ENCODE measurements at regions not wholly inside any gene's neighbourhood (a gene's known extent, or its start where the extent isn't known, plus 50 kb on each side); places are given as distances from the start of the nearest gene placed in this dataset.
"Not testable (repeated sequence)": the region's sequence is repeated elsewhere in the genome, so short reads cannot be mapped to it uniquely, and the experiment has no call there.

- TF ChIP-seq, protein P1, sequence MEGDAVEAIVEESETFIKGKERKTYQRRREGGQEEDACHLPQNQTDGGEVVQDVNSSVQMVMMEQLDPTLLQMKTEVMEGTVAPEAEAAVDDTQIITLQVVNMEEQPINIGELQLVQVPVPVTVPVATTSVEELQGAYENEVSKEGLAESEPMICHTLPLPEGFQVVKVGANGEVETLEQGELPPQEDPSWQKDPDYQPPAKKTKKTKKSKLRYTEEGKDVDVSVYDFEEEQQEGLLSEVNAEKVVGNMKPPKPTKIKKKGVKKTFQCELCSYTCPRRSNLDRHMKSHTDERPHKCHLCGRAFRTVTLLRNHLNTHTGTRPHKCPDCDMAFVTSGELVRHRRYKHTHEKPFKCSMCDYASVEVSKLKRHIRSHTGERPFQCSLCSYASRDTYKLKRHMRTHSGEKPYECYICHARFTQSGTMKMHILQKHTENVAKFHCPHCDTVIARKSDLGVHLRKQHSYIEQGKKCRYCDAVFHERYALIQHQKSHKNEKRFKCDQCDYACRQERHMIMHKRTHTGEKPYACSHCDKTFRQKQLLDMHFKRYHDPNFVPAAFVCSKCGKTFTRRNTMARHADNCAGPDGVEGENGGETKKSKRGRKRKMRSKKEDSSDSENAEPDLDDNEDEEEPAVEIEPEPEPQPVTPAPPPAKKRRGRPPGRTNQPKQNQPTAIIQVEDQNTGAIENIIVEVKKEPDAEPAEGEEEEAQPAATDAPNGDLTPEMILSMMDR (conservative IDR thresholded peaks at IDR 0.05; ENCODE audit: low read depth, low read length): not testable (repeated sequence)
- TF ChIP-seq RFX5 (IDR thresholded peaks at IDR 0.05; ENCODE audit: low read depth, low read length); POLR2A (IDR thresholded peaks at IDR 0.05; ENCODE audit: low read depth, low read length); SMC3 (IDR thresholded peaks at IDR 0.05; ENCODE audit: low read depth, low read length); CHD1 (IDR thresholded peaks at IDR 0.05; ENCODE audit: low read depth, low read length); ELK1 (IDR thresholded peaks at IDR 0.05; ENCODE audit: borderline replicate concordance, low read depth, low read length); RCOR1 (IDR thresholded peaks at IDR 0.05; ENCODE audit: insufficient replicate concordance, low read length): not testable (repeated sequence)
Measured at GRCh38 chr4:79807933-79808332, 265.1 kb downstream of the ANTXR2 start.

Data from IMR-90 (cell line).